Osteocyte (in vitro differentiated cells): ENCODE measurements at regions not wholly inside any gene's neighbourhood (a gene's known extent, or its start where the extent isn't known, plus 50 kb on each side); places are given as distances from the start of the nearest gene placed in this dataset.

Source experiments
- DNase-seq: peaks from one replicate; pipeline ENCODE4 v3.0.0; 2021; ENCODE audit warnings: mixed read lengths; ENCODE audit not compliant: unreplicated experiment; ENCODE audit errors: extremely low spot score
- H3K27ac Mint-ChIP-seq: one replicate; pipeline ENCODE4 v1.8.0; 2021; ENCODE audit warnings: mild to moderate bottlenecking, mixed read lengths; ENCODE audit not compliant: unreplicated experiment
- H3K27me3 Mint-ChIP-seq: one replicate; pipeline ENCODE4 v1.8.0; 2021; ENCODE audit warnings: mixed read lengths; ENCODE audit not compliant: unreplicated experiment
- H3K36me3 Mint-ChIP-seq: one replicate; pipeline ENCODE4 v1.8.0; 2021; ENCODE audit warnings: mixed read lengths; ENCODE audit not compliant: unreplicated experiment
- H3K4me1 Mint-ChIP-seq: one replicate; pipeline ENCODE4 v1.8.0; 2021; ENCODE audit warnings: mixed read lengths; ENCODE audit not compliant: unreplicated experiment
- H3K4me3 Mint-ChIP-seq: one replicate; pipeline ENCODE4 v1.8.0; 2021; ENCODE audit warnings: mild to moderate bottlenecking, moderate library complexity, mixed read lengths; ENCODE audit not compliant: unreplicated experiment
- H3K9me3 Mint-ChIP-seq: one replicate; pipeline ENCODE4 v1.8.0; 2021; ENCODE audit warnings: mixed read lengths; ENCODE audit not compliant: unreplicated experiment
- CTCF ChIP-seq: fragments of 200-600 bp; sonication (generic); IDR thresholded peaks from 2 replicates; pipeline ENCODE4 v1.5.0; 2021; ENCODE audit warnings: antibody characterized with exemption, mild to moderate bottlenecking, moderate library complexity

GRCh38 chr5:29054694-29055093 is 2016.3 kb upstream of the CDH9 start:
- no peak for TF ChIP-seq CTCF
- no peak overlapping the region for H3K4me3 Mint-ChIP-seq
- no peak for DNase-seq
- H3K4me1 Mint-ChIP-seq = peaks cover 12% of the 10 kb centered on the region
- no peaks in the 10 kb centered on the region for H3K9me3 Mint-ChIP-seq
- no peak overlapping the region for H3K27ac Mint-ChIP-seq
- no peaks in the 10 kb centered on the region for H3K27me3 Mint-ChIP-seq
- no peaks in the 10 kb centered on the region for H3K36me3 Mint-ChIP-seq

- H3K4me3 Mint-ChIP-seq = no peak overlapping the region
- no peak for TF ChIP-seq CTCF
- no peaks in the 10 kb centered on the region for H3K27me3 Mint-ChIP-seq
- DNase-seq = no peak
- H3K9me3 Mint-ChIP-seq = no peaks in the 10 kb centered on the region
- peaks cover 12% of the 10 kb centered on the region for H3K4me1 Mint-ChIP-seq
- no peak overlapping the region for H3K27ac Mint-ChIP-seq
- no peaks in the 10 kb centered on the region for H3K36me3 Mint-ChIP-seq
These were observed 2015.9 kb upstream of the CDH9 start for GRCh38 chr5:29054282-29054681.

GRCh38 chr5:29051509-29051908 is 2013.1 kb upstream of the CDH9 start:
- no peak overlapping the region for H3K4me3 Mint-ChIP-seq
- no peaks in the 10 kb centered on the region for H3K27me3 Mint-ChIP-seq
- no peaks in the 10 kb centered on the region for H3K36me3 Mint-ChIP-seq
- no peak for DNase-seq
- H3K27ac Mint-ChIP-seq = no peak overlapping the region
- H3K9me3 Mint-ChIP-seq = no peaks in the 10 kb centered on the region
- no peak for TF ChIP-seq CTCF
- H3K4me1 Mint-ChIP-seq = peaks cover 12% of the 10 kb centered on the region

- Mint-ChIP-seq H3K27me3 (peaks cover 9% of the 10 kb centered on the region), H3K4me1 (peaks cover 7% of the 10 kb centered on the region), H3K4me3 (no peak overlapping the region), H3K36me3 (no peaks in the 10 kb centered on the region), H3K9me3 (no peaks in the 10 kb centered on the region), H3K27ac (no peak overlapping the region)
- no peak for DNase-seq
- TF ChIP-seq CTCF = no peak
These were observed 2003.8 kb upstream of the CDH9 start for GRCh38 chr5:29042152-29042551.

- no peaks in the 10 kb centered on the region for H3K36me3 Mint-ChIP-seq
- no peaks in the 10 kb centered on the region for H3K9me3 Mint-ChIP-seq
- TF ChIP-seq CTCF = no peak
- H3K4me1 Mint-ChIP-seq = peaks cover 7% of the 10 kb centered on the region
- no peak overlapping the region for H3K4me3 Mint-ChIP-seq
- no peak overlapping the region for H3K27ac Mint-ChIP-seq
- H3K27me3 Mint-ChIP-seq = peaks cover 9% of the 10 kb centered on the region
- DNase-seq = no peak
These were observed 2002.0 kb upstream of the CDH9 start for GRCh38 chr5:29040404-29040803.
